GM23338 (cell line): ENCODE measurements at regions not wholly inside any gene's neighbourhood (a gene's known extent, or its start where the extent isn't known, plus 50 kb on each side); places are given as distances from the start of the nearest gene placed in this dataset.

Experiments used
- CTCF ChIP-seq, 2 experiments: fragments of 200-600 bp in 1 of 2; sonication (generic) in 1 of 2; conservative IDR thresholded peaks; 2 replicates each; pipeline versions ENCODE4 v1.5.1 to v1.6.1; 2016 to 2017; ENCODE audit warnings: antibody characterized with exemption in 2 of 2, low read depth in 2 of 2, mild to moderate bottlenecking in 2 of 2, moderate library complexity in 1 of 2
- EZH2 ChIP-seq: fragments of 200-600 bp; sonication (generic); IDR thresholded peaks from one replicate; pipeline ENCODE4 v1.8.0; 2017; ENCODE audit warnings: antibody characterized with exemption, mild to moderate bottlenecking, low read depth; ENCODE audit not compliant: unreplicated experiment
- EZH2phosphoT487 ChIP-seq: fragments of 200-600 bp; sonication (generic); IDR thresholded peaks from one replicate; pipeline ENCODE4 v1.8.1; 2018; ENCODE audit warnings: antibody characterized with exemption; ENCODE audit not compliant: unreplicated experiment
- JUNB ChIP-seq: IDR thresholded peaks from one replicate; pipeline ENCODE4 v1.6.1; 2016; ENCODE audit warnings: antibody characterized with exemption; ENCODE audit not compliant: unreplicated experiment
- POLR2AphosphoS5 ChIP-seq: IDR thresholded peaks from 2 replicates; pipeline ENCODE4 v1.6.1; 2016; ENCODE audit warnings: antibody characterized with exemption, low read depth
- ZNF462 ChIP-seq: fragments of 250-450 bp; sonication (Bioruptor Pico); IDR thresholded peaks from 2 replicates; pipeline ENCODE4 v1.5.0; 2020; ENCODE audit warnings: mild to moderate bottlenecking, moderate library complexity

- TF ChIP-seq CTCF (conservative IDR thresholded peaks at IDR 0.05; ENCODE audit: low read depth in 2 of 2) = no peak
- TF ChIP-seq EZH2 = no peak
- no peak for TF ChIP-seq ZNF462 (CRISPR knock-in tag)
- no peak for TF ChIP-seq JUNB
- TF ChIP-seq EZH2phosphoT487 = no peak
- TF ChIP-seq POLR2AphosphoS5 = no peak
Observed at GRCh38 chr5:15267966-15268365, 232.0 kb upstream of the FBXL7 start.
